ENCODE measurements at regions not wholly inside any gene's neighbourhood (a gene's known extent, or its start where the extent isn't known, plus 50 kb on each side); places are given as distances from the start of the nearest gene placed in this dataset.
"Not testable (repeated sequence)": the region's sequence is repeated elsewhere in the genome, so short reads cannot be mapped to it uniquely, and the experiment has no call there.

GRCh38 chrX:3972104-3972858 lies 258.8 kb upstream of the PRKX start:
- DNase-seq = not testable (repeated sequence)

DNA sequence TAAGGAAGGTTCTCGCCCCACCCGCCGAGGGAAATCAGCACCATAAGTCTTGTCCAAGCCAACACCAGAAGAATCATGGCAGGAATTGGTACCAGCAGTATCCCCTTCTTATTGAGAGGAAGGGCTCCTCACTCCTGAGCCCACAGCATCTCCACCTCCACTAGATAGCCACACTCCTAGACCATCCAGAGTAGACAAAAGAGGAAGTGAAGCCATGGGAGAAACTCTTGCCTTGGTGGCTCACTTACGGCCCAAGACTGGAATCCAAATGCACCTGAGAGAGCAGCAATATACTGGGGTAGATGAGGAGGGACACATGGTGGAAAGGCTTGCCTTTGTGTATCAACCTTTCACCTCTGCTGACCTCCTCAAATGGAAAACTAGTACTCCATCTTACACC lies 255.3 kb upstream of the PRKX start:
- no peak for DNase-seq

GRCh38 chrX:3963980-3964379 lies 250.5 kb upstream of the PRKX start:
- no peak for DNase-seq

- DNase-seq = no peak
These were observed 249.3 kb upstream of the PRKX start for GRCh38 chrX:3962511-3963311.

GRCh38 chrX:3960952-3961351 lies 247.5 kb upstream of the PRKX start:
- DNase-seq = no peak

DNA sequence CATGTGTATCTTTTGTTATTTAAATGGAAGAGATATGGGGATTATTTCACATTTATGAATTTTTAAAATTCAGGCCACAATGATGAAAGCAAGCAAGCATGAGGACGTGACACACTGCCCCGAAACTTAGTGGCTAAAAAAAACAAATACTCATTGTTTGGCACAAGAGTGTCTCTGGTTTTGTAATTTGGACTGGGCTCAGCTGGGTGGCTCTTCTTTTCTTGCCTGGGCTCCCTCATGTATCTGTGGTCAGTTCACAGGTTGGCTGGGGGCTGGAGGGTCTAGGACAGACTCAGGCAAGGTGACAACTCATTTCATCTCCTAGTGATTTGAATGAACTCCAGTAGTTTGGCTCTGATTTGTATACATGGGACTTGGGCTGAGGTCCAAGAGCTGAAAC lies 238.4 kb upstream of the PRKX start:
- DNase-seq = no peak

GRCh38 chrX:3950373-3950772 lies 236.9 kb upstream of the PRKX start:
- DNase-seq = no peak

DNA sequence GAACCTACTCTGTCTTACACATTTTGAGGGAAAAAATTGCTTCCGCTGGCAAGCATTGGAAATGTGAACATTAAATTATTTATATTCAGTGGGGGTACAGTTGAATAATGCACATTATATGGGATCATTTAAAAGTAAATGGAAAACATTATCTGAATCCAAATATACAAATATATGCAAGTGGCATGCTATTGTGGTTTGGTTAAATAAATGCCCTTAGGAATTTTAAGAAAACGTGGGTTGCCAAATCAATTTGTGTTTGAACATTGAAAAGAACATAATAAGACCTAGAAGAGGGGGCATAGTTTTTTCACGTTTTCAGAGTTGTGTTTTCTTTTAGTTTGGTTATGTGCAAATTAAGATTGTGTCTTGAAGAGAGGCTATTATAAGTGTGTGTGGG lies 230.5 kb upstream of the PRKX start:
- DNase-seq = no peak

DNA sequence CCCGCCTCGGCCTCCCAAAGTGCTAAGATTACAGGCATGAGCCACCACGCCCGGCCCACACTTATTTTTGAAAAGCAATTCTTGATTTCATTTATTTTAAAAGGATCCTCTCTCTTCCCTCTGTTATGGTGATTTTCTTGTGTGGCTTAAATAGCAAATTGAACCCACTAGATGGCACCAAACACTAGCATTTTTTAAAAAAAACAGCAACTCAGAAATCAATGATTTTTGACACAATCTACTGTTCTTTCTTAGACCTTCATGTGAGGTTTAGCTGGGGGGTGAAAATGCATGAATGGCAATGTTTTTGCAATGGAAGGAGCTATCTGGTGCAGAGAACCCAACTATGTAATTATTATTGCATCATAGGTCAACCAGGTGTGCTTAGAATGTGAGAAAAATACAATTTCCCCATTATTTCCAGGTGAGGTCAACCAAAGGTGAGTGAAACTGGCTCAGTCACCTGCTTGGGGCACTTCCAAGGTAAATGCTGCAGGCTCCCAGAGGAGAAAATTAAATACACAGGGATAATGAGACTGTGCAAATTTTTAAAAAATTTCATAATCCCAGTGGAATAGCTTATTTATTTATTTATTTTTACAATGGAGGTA lies 226.7 kb upstream of the PRKX start:
- DNase-seq = no peak

GRCh38 chrX:3938587-3938986 lies 225.1 kb upstream of the PRKX start:
- DNase-seq = no peak

GRCh38 chrX:3935196-3935595 lies 221.7 kb upstream of the PRKX start:
- not testable (repeated sequence) for DNase-seq

- not testable (repeated sequence) for DNase-seq
These were observed 207.1 kb upstream of the PRKX start for GRCh38 chrX:3920424-3921017.

DNA sequence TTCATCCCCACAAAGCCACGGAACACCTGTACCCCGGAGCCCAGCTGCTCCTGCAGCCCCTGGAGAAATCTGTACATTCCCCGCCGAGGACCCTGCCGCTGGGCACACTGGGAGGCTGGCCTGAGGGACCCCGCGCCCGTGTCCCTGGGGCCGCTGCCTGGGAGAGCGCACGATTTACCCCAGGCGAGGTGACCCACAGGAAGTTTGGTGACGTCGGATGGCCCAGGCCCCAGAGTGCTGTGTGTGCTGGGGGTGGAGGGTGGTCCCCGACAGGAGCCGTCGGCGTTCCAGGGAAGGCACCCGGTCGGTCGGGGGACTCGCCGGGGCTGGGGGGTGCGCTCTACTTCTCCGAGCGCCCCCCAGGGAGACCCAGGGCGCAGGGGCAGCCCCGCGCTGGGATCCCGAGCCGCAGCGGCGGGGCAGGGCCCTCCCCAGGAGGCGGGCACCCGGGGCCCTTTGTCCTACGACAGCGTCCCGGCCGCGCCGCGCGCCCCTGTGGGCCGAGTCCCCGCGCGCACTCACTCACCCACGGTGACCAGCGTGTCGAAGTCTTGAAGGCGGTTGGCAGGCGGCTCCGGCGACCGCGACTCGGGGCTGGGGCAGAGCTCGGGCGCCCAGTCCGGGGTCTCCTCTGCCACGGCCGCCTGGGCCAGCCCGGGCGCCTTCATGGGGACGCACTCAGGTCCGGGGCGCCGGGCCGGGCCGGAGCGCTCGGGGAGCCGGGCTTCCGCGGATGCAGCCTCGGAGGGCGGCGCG lies 206.4 kb upstream of the PRKX start:
- DNase-seq = not testable (repeated sequence)

- not testable (repeated sequence) for DNase-seq
These were observed 201.4 kb upstream of the PRKX start for GRCh38 chrX:3914813-3915212.

- not testable (repeated sequence) for DNase-seq
These were observed 200.6 kb upstream of the PRKX start for GRCh38 chrX:3914059-3914458.

DNA sequence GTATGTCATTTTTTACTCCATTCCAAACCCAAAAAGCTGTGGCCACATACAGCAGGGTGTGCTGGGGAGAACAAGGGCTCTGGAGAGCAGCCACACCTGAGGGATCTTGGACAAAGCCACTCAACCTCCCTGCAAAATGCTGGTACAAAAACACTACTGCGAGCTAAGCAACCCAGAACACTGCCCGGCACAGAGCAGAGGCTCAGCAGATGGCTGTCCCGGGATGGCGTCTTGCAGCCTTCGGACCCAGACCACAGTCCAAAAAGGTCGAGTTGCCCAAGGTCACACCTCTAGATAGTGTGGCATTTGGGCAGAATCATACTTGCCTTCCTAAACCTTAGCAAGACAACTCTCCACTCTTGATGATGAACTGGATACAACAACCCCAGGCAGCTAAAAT lies 197.6 kb upstream of the PRKX start:
- DNase-seq = not testable (repeated sequence)

- DNase-seq = not testable (repeated sequence)
These were observed 197.2 kb upstream of the PRKX start for GRCh38 chrX:3910611-3911010.

DNA sequence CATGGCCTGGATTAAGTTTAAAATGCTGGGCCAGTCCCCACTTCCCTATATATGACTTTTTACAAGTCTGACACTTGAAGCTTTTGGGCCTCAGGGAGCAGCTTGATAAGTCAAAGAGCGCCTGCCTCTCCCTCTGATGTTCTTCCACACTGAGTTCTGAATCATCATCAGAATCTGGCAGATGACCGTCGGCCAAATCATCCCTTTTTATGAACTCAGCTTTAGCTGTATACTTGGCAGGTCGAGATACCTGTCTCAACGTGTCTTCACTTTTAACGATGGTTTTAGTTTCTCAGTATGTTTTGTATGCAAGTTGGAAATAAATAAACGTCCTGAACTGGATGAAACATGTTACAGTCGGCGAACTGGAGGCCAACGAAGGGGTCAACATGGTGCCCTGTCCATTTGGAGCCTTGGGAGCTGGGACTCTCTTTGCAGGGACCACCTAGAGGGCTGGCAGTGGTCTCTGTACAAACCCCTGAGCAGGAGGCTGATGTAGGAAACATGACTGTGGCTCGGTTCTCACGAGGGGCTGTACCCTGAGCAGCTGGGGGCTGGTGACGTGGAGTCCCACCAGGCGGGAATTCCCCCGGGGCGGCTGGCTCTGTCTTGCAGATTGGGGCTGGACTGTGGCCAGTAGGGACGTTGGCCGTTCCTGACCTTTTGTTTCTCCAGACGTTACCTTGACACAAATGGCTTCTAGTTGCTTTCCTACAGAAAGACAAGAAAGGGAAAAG lies 192.2 kb upstream of the PRKX start:
- not testable (repeated sequence) for DNase-seq

- not testable (repeated sequence) for DNase-seq
These were observed 188.8 kb upstream of the PRKX start for GRCh38 chrX:3902222-3902621.

DNA sequence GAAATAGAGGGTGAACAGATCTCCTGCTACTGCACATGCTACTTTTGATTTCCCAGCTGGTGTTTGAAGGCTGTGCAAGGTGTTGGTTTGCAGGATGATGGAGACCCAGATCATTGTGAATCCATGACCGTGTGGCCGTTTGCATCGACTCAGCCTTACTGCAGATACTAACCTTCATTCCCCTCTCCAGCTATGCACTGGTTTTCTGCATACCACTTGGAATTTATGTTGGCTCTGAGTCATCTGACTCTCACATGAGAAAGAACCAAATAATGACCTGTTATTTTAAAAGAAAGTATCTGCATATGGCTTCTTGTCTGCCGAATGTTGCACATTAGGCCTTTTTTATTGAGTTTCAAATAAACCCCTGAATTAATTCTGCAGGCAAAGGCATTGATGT lies 183.3 kb upstream of the PRKX start:
- not testable (repeated sequence) for DNase-seq

GRCh38 chrX:3882553-3882920 lies 169.1 kb upstream of the PRKX start:
- DNase-seq = not testable (repeated sequence)
